ENCODE measurements at regions not wholly inside any gene's neighbourhood (a gene's known extent, or its start where the extent isn't known, plus 50 kb on each side); places are given as distances from the start of the nearest gene placed in this dataset.
A peak's percentile ranks its signal among the peaks of the same experiment; 100 is the strongest.

- H3K27ac ChIP-seq (ENCODE audit: low read depth, low read length): no peak overlapping the region
- H4K20me1 ChIP-seq (ENCODE audit: insufficient read depth, low read length): no peaks in the 10 kb centered on the region
- Mint-ChIP-seq H3K36me3 (ENCODE audit: low read depth, unreplicated experiment) (no peaks in the 10 kb centered on the region), H3K9me3 (ENCODE audit: unreplicated experiment) (no peaks in the 10 kb centered on the region), H3K4me3 (ENCODE audit: unreplicated experiment) (no peak overlapping the region), H3K4me1 (ENCODE audit: low read depth, unreplicated experiment) (peaks cover 2% of the 10 kb centered on the region), H3K27me3 (ENCODE audit: low read depth, unreplicated experiment) (no peaks in the 10 kb centered on the region), H3K27ac (ENCODE audit: unreplicated experiment) (no peak overlapping the region)
- H3K4me3 ChIP-seq (ENCODE audit: insufficient read depth, low read depth, low read length): no peak overlapping the region
- peaks cover 17% of the 10 kb centered on the region for H3K79me2 ChIP-seq (ENCODE audit: insufficient read depth, low read length)
- no peak for FAIRE-seq
- no peak overlapping the region for H2AFZ ChIP-seq (ENCODE audit: low read depth, low read length)
- H3K9me3 ChIP-seq (ENCODE audit: insufficient read depth, low read depth, low read length): no peaks in the 10 kb centered on the region
- no peaks in the 10 kb centered on the region for H3K4me1 ChIP-seq (ENCODE audit: insufficient read depth, low read length)
- TF ChIP-seq, protein P1, sequence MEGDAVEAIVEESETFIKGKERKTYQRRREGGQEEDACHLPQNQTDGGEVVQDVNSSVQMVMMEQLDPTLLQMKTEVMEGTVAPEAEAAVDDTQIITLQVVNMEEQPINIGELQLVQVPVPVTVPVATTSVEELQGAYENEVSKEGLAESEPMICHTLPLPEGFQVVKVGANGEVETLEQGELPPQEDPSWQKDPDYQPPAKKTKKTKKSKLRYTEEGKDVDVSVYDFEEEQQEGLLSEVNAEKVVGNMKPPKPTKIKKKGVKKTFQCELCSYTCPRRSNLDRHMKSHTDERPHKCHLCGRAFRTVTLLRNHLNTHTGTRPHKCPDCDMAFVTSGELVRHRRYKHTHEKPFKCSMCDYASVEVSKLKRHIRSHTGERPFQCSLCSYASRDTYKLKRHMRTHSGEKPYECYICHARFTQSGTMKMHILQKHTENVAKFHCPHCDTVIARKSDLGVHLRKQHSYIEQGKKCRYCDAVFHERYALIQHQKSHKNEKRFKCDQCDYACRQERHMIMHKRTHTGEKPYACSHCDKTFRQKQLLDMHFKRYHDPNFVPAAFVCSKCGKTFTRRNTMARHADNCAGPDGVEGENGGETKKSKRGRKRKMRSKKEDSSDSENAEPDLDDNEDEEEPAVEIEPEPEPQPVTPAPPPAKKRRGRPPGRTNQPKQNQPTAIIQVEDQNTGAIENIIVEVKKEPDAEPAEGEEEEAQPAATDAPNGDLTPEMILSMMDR (IDR thresholded peaks at IDR 0.05; ENCODE audit: insufficient read depth, low read depth, low read length): no peak
- TF ChIP-seq EZH2 (IDR thresholded peaks at IDR 0.05; ENCODE audit: insufficient read depth, low read length): no peak
- H3K36me3 ChIP-seq (ENCODE audit: insufficient read depth, low read length): no peaks in the 10 kb centered on the region
- H3K9ac ChIP-seq (ENCODE audit: low read length): no peak overlapping the region
- H3K27me3 ChIP-seq (ENCODE audit: insufficient read depth, low read length): no peaks in the 10 kb centered on the region
- H3K4me2 ChIP-seq (ENCODE audit: low read length): no peak overlapping the region
- DNase-seq (ENCODE audit: low read depth): no peak
Measured at GRCh38 chr6:138664745-138665144, 108.8 kb upstream of the CCDC28A start.

- Histone ChIP-seq H3K4me2 (ENCODE audit: low read length) (no peak overlapping the region), H3K9ac (ENCODE audit: low read length) (no peak overlapping the region), H3K4me1 (ENCODE audit: insufficient read depth, low read length) (no peaks in the 10 kb centered on the region), H3K79me2 (ENCODE audit: insufficient read depth, low read length) (peaks cover 17% of the 10 kb centered on the region), H3K27ac (ENCODE audit: low read depth, low read length) (no peak overlapping the region), H3K36me3 (ENCODE audit: insufficient read depth, low read length) (no peaks in the 10 kb centered on the region), H3K9me3 (ENCODE audit: insufficient read depth, low read depth, low read length) (no peaks in the 10 kb centered on the region), H3K27me3 (ENCODE audit: insufficient read depth, low read length) (no peaks in the 10 kb centered on the region), H2AFZ (ENCODE audit: low read depth, low read length) (no peak overlapping the region), H4K20me1 (ENCODE audit: insufficient read depth, low read length) (no peaks in the 10 kb centered on the region), H3K4me3 (ENCODE audit: insufficient read depth, low read depth, low read length) (no peak overlapping the region)
- no peak for FAIRE-seq
- Mint-ChIP-seq H3K4me1 (ENCODE audit: low read depth, unreplicated experiment) (peaks cover 4% of the 10 kb centered on the region), H3K9me3 (ENCODE audit: unreplicated experiment) (no peaks in the 10 kb centered on the region), H3K27me3 (ENCODE audit: low read depth, unreplicated experiment) (no peaks in the 10 kb centered on the region), H3K36me3 (ENCODE audit: low read depth, unreplicated experiment) (no peaks in the 10 kb centered on the region), H3K27ac (ENCODE audit: unreplicated experiment) (no peak overlapping the region), H3K4me3 (ENCODE audit: unreplicated experiment) (no peak overlapping the region)
- TF ChIP-seq, protein P1 (IDR thresholded peaks at IDR 0.05; ENCODE audit: insufficient read depth, low read depth, low read length): no peak
- TF ChIP-seq EZH2 (IDR thresholded peaks at IDR 0.05; ENCODE audit: insufficient read depth, low read length): no peak
- peak; percentile 18 for DNase-seq (ENCODE audit: low read depth)
Measured at GRCh38 chr6:138666636-138667035, 106.9 kb upstream of the CCDC28A start.

GRCh38 chr6:138667408-138667807, 106.2 kb upstream of the CCDC28A start:
- no peak overlapping the region for H3K9ac ChIP-seq (ENCODE audit: low read length)
- Mint-ChIP-seq H3K27ac (ENCODE audit: unreplicated experiment) (no peak overlapping the region), H3K4me1 (ENCODE audit: low read depth, unreplicated experiment) (peaks cover 4% of the 10 kb centered on the region), H3K27me3 (ENCODE audit: low read depth, unreplicated experiment) (no peaks in the 10 kb centered on the region), H3K9me3 (ENCODE audit: unreplicated experiment) (no peaks in the 10 kb centered on the region), H3K4me3 (ENCODE audit: unreplicated experiment) (no peak overlapping the region), H3K36me3 (ENCODE audit: low read depth, unreplicated experiment) (no peaks in the 10 kb centered on the region)
- H3K9me3 ChIP-seq (ENCODE audit: insufficient read depth, low read depth, low read length): no peaks in the 10 kb centered on the region
- peaks cover 24% of the 10 kb centered on the region for H3K79me2 ChIP-seq (ENCODE audit: insufficient read depth, low read length)
- H3K36me3 ChIP-seq (ENCODE audit: insufficient read depth, low read length): no peaks in the 10 kb centered on the region
- FAIRE-seq: no peak
- no peaks in the 10 kb centered on the region for H4K20me1 ChIP-seq (ENCODE audit: insufficient read depth, low read length)
- TF ChIP-seq, protein P1 (IDR thresholded peaks at IDR 0.05; ENCODE audit: insufficient read depth, low read depth, low read length): no peak
- TF ChIP-seq EZH2 (IDR thresholded peaks at IDR 0.05; ENCODE audit: insufficient read depth, low read length): no peak
- H3K27ac ChIP-seq (ENCODE audit: low read depth, low read length): no peak overlapping the region
- no peaks in the 10 kb centered on the region for H3K27me3 ChIP-seq (ENCODE audit: insufficient read depth, low read length)
- no peak overlapping the region for H3K4me2 ChIP-seq (ENCODE audit: low read length)
- no peak overlapping the region for H3K4me3 ChIP-seq (ENCODE audit: insufficient read depth, low read depth, low read length)
- no peak overlapping the region for H2AFZ ChIP-seq (ENCODE audit: low read depth, low read length)
- no peaks in the 10 kb centered on the region for H3K4me1 ChIP-seq (ENCODE audit: insufficient read depth, low read length)
- no peak for DNase-seq (ENCODE audit: low read depth)
